ENCODE measurements at regions not wholly inside any gene's neighbourhood (a gene's known extent, or its start where the extent isn't known, plus 50 kb on each side); places are given as distances from the start of the nearest gene placed in this dataset.

DNA sequence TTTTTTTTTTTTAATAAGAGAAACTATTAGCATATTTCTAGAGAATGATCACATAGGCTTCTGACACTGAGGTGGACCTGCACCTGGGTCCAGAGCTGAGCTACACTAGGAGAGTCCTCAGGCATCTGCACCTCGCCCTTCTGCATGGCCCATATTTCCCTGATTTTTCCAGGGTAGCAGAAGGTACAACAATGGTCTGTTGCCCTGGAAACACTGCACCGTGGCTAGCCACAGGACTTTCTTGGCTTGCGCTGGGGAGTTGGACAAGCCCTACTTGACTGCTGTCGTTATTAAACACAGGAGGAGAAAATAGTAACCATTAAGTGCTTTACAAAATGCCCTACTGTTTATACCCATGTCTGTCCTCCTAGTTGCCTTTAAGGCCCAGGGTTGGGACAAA is 615.7 kb upstream of the MEF2C start:
- H3K36me3 ChIP-seq (replicated peaks; ENCODE audit: control insufficient read depth, insufficient read depth, low read length) = no peaks in the 10 kb centered on the region
- H3K27me3 ChIP-seq (ENCODE audit: control insufficient read depth, insufficient read depth, low read length) = no peaks in the 10 kb centered on the region
- no peak overlapping the region for H3K4me3 ChIP-seq (ENCODE audit: insufficient read depth, low read depth, low read length)
- no peak for DNase-seq

DNA sequence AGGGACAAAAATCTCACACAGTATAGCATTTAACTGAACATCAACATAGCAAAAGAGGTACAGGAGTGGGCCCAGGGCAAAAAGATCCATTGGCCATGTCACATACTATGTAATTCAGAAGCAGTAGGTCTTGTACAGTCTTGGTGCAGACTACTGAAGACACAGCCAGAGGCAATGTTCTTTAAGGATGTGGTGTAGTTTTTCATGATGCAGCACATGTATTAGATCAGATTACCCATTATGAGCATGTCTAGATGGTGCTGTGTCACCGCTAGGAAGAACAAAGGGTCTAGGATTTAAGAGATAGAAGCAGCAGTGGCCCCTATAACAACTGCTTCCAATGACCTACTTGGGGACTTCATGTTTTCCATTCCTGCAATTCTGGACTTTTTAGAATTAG is 610.4 kb upstream of the MEF2C start:
- Histone ChIP-seq H3K27me3 (ENCODE audit: control insufficient read depth, insufficient read depth, low read length) (no peaks in the 10 kb centered on the region), H3K36me3 (replicated peaks; ENCODE audit: control insufficient read depth, insufficient read depth, low read length) (no peaks in the 10 kb centered on the region), H3K4me3 (ENCODE audit: insufficient read depth, low read depth, low read length) (no peak overlapping the region)
- DNase-seq = no peak

DNA sequence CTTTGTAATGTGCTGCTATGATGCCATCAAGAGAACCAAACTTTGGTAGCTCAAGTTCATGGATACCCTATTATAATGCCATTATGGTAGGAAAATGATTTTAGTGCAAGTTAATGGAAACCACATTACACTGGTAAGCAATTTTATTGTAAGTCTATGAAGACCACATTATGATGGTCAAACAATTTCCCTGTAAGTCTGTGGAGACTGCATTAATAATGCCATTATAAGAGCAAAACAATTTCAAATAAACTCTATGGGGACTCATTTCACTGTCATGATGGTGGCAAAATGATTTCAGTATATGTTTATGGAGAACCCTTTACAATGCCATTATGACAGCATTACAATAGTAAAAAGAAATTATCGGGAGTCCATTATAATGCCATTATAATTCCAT is 602.0 kb upstream of the MEF2C start:
- no peak overlapping the region for H3K4me3 ChIP-seq (ENCODE audit: insufficient read depth, low read depth, low read length)
- H3K27me3 ChIP-seq (ENCODE audit: control insufficient read depth, insufficient read depth, low read length) = no peaks in the 10 kb centered on the region; the same call in 1 of the 2 replicates
- DNase-seq = no peak
- no peaks in the 10 kb centered on the region for H3K36me3 ChIP-seq (replicated peaks; ENCODE audit: control insufficient read depth, insufficient read depth, low read length)

DNA sequence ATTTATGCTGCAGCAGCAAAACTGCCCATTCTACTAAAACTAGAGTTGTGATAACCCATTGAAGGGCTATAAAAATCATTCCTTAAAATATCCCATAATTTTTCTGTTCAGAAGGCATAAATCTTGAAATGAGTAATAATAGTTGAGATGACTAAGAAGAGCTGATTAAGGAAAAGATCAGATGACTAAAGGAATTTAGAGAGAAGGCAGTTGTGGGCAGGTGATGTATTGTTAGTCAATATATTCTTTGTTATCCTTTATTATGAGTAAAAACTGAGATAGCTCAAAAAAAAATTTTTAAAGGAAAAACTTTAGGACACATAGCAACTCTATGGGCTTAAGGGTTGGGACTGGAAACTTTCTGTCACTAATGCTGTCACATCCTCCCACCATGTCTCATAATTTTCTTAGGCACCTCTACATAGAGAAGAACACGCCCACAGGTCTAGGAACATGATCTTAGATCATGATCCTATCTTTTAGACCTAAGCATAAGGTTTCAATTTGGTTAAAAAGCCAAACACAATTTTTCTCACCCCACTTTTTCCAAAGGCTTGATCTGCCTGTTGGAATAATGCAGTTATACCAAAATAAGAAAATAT is 597.5 kb upstream of the MEF2C start:
- no peak for DNase-seq
- Histone ChIP-seq H3K36me3 (replicated peaks; ENCODE audit: control insufficient read depth, insufficient read depth, low read length) (no peaks in the 10 kb centered on the region), H3K4me3 (ENCODE audit: insufficient read depth, low read depth, low read length) (no peak overlapping the region), H3K27me3 (ENCODE audit: control insufficient read depth, insufficient read depth, low read length) (no peaks in the 10 kb centered on the region)

DNA sequence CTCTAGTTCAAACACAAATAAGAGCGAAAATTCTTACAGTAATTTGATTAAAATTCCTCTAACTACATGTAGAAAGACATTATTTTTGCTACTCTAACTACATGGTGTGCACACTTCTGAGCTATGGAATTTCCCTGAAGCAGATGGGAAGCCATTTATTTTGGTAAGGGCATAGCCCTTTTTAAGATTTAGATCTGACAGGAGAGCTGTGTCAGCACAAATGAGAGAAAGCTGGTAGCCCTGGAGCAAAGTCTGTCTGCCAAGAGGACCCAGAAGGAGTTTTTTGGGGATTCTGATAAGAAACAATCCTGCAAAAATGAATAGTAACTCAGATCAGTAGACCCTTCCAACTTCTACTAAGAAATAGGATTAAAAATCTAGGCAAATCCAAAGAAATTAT is 595.9 kb upstream of the MEF2C start:
- no peak for DNase-seq
- no peak overlapping the region for H3K4me3 ChIP-seq (ENCODE audit: insufficient read depth, low read depth, low read length)
- no peaks in the 10 kb centered on the region for H3K36me3 ChIP-seq (replicated peaks; ENCODE audit: control insufficient read depth, insufficient read depth, low read length)
- H3K27me3 ChIP-seq (ENCODE audit: control insufficient read depth, insufficient read depth, low read length) = no peaks in the 10 kb centered on the region

DNA sequence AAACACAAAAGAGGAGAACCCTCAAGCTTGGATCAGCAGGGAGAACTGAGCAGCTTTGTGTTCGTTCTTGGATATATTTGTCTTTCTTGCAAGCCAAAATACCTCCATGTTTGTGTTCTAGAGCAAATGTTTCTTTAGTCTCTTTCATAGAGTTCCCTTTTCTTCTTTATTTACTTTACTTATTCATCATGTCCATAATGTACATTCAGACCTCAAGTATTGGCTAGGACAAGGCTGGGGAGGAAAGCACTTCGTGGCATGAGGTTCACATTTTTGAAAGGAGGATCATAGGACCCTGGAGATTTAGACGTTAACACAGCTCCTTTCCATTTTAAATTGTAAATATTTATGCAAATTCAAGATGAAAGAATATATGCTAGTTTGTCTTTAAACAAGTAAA is 590.2 kb upstream of the MEF2C start:
- no peak for DNase-seq
- H3K4me3 ChIP-seq (ENCODE audit: insufficient read depth, low read depth, low read length) = no peak overlapping the region
- no peaks in the 10 kb centered on the region for H3K27me3 ChIP-seq (ENCODE audit: control insufficient read depth, insufficient read depth, low read length)
- no peaks in the 10 kb centered on the region for H3K36me3 ChIP-seq (replicated peaks; ENCODE audit: control insufficient read depth, insufficient read depth, low read length)

DNA sequence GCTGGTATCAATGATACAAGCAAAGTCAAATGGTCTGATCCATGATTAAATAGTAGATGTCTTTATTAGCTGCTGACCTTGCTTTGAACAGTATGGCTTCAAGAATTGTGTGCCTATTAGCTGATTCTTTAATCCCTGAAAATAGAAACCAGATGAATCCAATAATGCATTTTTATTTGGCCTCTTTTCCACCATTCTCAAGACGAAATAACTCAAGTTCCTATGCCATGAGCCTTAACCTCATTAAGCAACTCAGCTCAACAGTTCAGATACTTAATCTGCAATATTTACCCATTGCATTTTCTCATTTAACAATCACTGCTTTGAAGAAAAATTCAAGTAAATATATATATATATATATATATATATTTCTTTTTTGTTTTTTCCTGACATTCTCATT is 588.6 kb upstream of the MEF2C start:
- H3K4me3 ChIP-seq (ENCODE audit: insufficient read depth, low read depth, low read length) = no peak overlapping the region
- DNase-seq = no peak

DNA sequence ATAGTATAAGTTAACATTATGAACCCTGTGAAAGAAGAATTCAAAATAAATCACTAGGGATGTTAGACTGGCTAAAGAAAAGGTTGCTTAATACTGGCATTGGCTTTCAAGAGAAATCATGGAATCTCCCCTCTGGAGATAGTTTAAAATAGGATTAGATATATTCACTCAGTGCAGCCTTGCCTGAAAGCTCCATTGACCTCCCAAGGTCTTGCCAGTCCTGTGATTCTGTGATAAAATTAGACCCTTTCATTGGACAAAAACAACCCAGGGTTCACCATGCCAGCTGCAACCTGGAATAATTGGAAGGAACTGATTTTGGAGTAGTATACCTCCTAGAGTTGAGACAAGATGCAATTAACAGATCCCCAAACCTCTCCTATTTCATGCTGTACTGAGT is 588.1 kb upstream of the MEF2C start:
- no peak for DNase-seq
- no peaks in the 10 kb centered on the region for H3K36me3 ChIP-seq (replicated peaks; ENCODE audit: control insufficient read depth, insufficient read depth, low read length)
- H3K27me3 ChIP-seq (ENCODE audit: control insufficient read depth, insufficient read depth, low read length) = no peaks in the 10 kb centered on the region
- H3K4me3 ChIP-seq (ENCODE audit: insufficient read depth, low read depth, low read length) = no peak overlapping the region

More for the DNA sequence above, 588.6 kb upstream of the MEF2C start:
- H3K27me3 ChIP-seq (ENCODE audit: control insufficient read depth, insufficient read depth, low read length) = no peaks in the 10 kb centered on the region
- H3K36me3 ChIP-seq (replicated peaks; ENCODE audit: control insufficient read depth, insufficient read depth, low read length) = no peaks in the 10 kb centered on the region

DNA sequence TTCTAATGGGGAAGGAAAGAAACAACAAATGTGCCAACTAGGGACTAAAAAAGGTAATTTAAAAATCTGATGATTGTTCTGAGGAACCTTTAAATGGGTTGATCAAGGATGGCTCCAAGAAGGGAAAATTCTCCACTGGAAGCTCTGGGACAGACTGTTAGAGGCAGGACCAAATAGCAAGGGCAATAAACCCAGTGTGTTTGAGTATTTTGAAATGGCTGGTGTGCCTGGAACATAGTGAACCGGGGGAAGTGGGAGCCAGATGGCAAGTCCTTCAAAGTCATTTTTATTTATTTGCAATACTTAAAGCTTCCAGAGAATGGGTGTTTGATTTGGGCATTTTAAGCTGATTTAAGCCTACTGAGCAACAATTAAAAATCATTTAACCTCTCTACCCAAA is 587.7 kb upstream of the MEF2C start:
- no peak overlapping the region for H3K4me3 ChIP-seq (ENCODE audit: insufficient read depth, low read depth, low read length)
- DNase-seq = no peak
- H3K36me3 ChIP-seq (replicated peaks; ENCODE audit: control insufficient read depth, insufficient read depth, low read length) = no peaks in the 10 kb centered on the region
- no peaks in the 10 kb centered on the region for H3K27me3 ChIP-seq (ENCODE audit: control insufficient read depth, insufficient read depth, low read length)

DNA sequence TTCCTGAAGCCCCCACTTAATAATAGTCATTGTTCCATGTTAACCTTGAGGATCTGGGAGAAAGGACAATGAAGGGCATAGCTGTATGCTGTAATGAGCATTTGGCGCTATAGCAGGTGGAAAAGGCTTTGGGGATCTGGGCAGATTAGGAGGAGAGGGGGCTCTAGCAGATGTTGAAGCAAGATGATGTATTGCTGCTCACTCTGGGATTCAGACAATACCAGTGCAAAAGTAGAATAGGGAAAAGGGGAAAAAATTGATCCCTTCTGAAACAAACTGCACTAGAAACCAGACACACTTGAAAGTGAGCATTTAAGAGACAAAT is 575.3 kb upstream of the MEF2C start:
- H3K4me3 ChIP-seq (ENCODE audit: insufficient read depth, low read depth, low read length) = no peak overlapping the region
- DNase-seq = no peak
- no peaks in the 10 kb centered on the region for H3K36me3 ChIP-seq (replicated peaks; ENCODE audit: control insufficient read depth, insufficient read depth, low read length)
- no peaks in the 10 kb centered on the region for H3K27me3 ChIP-seq (ENCODE audit: control insufficient read depth, insufficient read depth, low read length)

DNA sequence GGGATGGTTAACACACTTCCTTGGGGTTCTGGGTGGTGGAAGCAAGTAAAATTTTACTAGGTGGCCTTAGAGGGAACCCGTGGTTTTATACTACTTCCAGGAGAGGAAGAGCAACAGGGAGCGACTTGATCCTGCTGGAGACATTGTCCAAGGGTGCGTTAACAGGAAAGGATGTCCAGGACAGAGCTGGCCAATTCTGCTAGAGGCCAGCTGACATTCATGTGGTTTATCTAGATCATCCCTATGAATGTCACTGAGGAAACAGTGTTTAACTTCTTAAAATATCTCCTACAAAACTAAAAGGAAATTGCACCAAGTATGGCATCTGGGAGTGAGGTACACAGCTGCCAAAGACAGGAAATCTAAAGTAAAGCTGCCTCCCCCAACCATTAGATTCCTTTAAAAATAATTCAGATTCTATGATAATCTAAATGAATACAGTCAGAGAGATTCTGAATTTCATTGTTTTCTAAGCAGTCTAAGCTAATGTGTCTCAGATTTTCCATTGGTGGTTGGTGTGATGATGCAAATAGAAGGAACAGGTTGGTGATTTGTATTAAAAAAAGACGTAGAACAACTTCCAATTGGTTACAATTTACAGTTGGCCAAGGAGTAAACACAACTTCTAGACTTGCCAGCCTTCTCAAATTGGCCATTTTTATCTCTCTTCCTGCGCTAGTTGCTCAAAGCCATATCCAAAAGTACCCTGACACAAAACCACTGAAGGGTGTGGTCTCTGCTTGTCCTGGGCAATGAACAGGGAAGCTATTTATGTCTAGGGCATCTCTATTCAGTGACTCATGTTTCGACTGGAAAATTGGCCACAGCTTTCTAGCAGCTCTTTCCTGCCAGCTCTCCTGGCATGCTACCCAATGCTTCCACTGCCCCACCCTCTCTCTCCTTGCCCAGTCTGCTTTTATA is 574.7 kb upstream of the MEF2C start:
- Histone ChIP-seq H3K27me3 (ENCODE audit: control insufficient read depth, insufficient read depth, low read length) (no peaks in the 10 kb centered on the region), H3K4me3 (ENCODE audit: insufficient read depth, low read depth, low read length) (no peak overlapping the region), H3K36me3 (replicated peaks; ENCODE audit: control insufficient read depth, insufficient read depth, low read length) (no peaks in the 10 kb centered on the region)
- no peak for DNase-seq

DNA sequence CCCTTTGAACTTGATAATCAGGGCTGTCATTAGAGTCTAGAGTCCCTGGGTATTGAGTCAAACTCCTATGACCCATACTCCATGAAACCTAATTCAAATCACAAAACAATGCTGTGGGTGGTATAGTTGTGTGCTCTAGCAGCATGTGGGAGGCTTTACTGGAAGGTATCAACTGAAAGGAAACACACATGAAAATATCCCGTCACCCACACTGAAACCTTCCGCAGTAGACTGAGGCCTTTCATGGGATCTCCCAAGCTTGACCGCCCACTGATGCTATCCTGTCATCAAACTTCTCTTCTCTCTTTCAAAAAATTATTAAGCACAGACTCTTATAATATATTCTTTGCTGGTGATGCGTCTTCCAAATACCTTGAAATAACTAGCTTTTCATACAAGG is 569.1 kb upstream of the MEF2C start:
- Histone ChIP-seq H3K27me3 (ENCODE audit: control insufficient read depth, insufficient read depth, low read length) (no peaks in the 10 kb centered on the region), H3K36me3 (replicated peaks; ENCODE audit: control insufficient read depth, insufficient read depth, low read length) (no peaks in the 10 kb centered on the region), H3K4me3 (ENCODE audit: insufficient read depth, low read depth, low read length) (no peak overlapping the region)
- DNase-seq = no peak

DNA sequence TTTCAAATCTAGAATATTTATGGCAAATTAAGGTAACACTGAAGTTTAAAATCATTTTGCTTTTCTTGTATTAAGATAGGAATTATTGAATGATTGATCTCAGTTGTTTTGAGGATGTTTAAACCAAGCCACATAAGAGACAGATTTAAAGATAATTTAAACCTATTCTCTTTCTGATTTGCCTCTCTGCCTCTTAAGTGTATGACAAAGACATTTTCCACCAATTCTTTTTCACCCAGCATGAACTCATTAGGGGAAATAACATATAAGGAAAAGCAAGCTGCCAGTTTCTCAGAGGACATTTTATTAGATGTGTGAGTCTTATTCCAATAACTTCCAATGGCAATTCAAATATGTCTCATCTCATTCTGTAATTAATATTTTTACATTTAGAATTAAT is 568.3 kb upstream of the MEF2C start:
- DNase-seq = no peak
- H3K4me3 ChIP-seq (ENCODE audit: insufficient read depth, low read depth, low read length) = no peak overlapping the region

DNA sequence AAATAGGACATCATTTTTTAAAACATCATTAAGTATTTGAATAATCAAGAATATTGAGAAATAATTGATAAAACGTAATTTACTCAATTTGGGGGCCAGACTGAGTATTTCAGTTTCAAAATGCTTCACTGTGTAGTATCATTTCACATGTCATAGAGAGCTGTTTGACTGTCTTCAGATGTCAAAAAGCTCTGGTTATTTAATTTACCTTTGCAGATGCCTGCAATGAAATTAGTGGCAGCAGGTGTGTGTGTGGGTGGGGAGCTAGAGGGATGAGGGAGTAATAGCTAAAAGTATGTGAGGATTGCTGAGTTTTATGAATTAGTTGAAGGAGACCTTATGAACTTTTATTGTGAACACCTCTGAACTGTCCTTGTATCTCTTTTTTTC is 567.2 kb upstream of the MEF2C start:
- DNase-seq = no peak
- H3K4me3 ChIP-seq (ENCODE audit: insufficient read depth, low read depth, low read length) = no peak overlapping the region
- H3K36me3 ChIP-seq (replicated peaks; ENCODE audit: control insufficient read depth, insufficient read depth, low read length) = no peaks in the 10 kb centered on the region
- no peaks in the 10 kb centered on the region for H3K27me3 ChIP-seq (ENCODE audit: control insufficient read depth, insufficient read depth, low read length)

More for the DNA sequence above, 568.3 kb upstream of the MEF2C start:
- no peaks in the 10 kb centered on the region for H3K36me3 ChIP-seq (replicated peaks; ENCODE audit: control insufficient read depth, insufficient read depth, low read length)
- no peaks in the 10 kb centered on the region for H3K27me3 ChIP-seq (ENCODE audit: control insufficient read depth, insufficient read depth, low read length)

DNA sequence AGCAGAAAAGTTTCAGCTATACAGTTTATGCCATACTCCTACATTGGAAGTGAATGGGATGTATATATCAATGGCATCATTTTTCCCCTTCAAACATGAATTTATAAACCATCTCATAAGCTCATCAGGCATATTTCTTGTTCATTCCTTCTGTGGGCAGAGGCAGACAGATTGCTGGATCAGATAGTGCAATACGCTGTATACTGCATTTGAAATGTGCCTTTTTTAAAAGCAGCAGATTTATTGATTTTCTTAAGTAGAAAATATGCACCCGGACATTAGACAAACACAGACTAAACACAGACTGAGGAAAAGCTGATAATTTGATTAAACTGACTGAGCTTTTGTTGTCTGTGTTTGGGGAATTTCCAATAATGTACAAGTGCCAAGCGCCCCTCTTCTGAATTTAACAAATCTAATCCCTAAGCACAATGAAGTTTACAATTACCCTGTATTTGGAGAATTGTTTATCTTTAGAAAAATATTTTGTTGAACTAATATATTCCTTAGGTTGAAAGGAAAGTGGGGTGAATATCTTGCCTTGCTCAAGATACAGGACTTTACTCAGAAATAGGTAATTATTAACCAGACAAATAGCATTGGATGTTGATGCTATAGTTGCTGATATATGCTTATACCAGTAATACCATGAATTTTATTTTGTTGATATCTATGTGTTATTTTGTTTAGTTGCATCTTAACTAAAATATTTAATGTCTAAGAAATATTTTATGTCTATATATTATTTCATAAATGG is 566.6 kb upstream of the MEF2C start:
- H3K36me3 ChIP-seq (replicated peaks; ENCODE audit: control insufficient read depth, insufficient read depth, low read length) = no peaks in the 10 kb centered on the region
- no peak for DNase-seq
- H3K27me3 ChIP-seq (ENCODE audit: control insufficient read depth, insufficient read depth, low read length) = no peaks in the 10 kb centered on the region
- no peak overlapping the region for H3K4me3 ChIP-seq (ENCODE audit: insufficient read depth, low read depth, low read length)
